Bronchial epithelial cell (primary cell): ENCODE measurements at regions not wholly inside any gene's neighbourhood (a gene's known extent, or its start where the extent isn't known, plus 50 kb on each side); places are given as distances from the start of the nearest gene placed in this dataset.

Experiments used
- DNase-seq: peaks from one replicate; pipeline ENCODE4 v3.0.0-alpha.2; 2010; ENCODE audit warnings: low read depth
- FAIRE-seq: peaks from 2 replicates; lab custom pipeline; 2011; peaks lifted over from hg19 to GRCh38; lab: Jason Lieb, UNC
- H3K27me3 ChIP-seq: 2 replicates; pipeline ENCODE4 v1.5.1; 2011; ENCODE audit warnings: low read length; ENCODE audit not compliant: control insufficient read depth, insufficient read depth
- H3K36me3 ChIP-seq: 2 replicates; pipeline ENCODE4 v1.5.1; 2011; ENCODE audit warnings: low read length; ENCODE audit not compliant: control insufficient read depth, insufficient read depth
- H3K4me3 ChIP-seq: 2 replicates; pipeline ENCODE4 v1.5.1; 2011; ENCODE audit warnings: mild to moderate bottlenecking, low read depth, low read length, control low read depth
- TF ChIP-seq, protein P1 (sequence below): IDR thresholded peaks from 2 replicates; pipeline ENCODE4 v1.5.1; 2011; ENCODE audit warnings: mild to moderate bottlenecking, moderate library complexity, low read length, control low read depth, inconsistent platforms; ENCODE audit not compliant: insufficient read depth, severe bottlenecking

DNA sequence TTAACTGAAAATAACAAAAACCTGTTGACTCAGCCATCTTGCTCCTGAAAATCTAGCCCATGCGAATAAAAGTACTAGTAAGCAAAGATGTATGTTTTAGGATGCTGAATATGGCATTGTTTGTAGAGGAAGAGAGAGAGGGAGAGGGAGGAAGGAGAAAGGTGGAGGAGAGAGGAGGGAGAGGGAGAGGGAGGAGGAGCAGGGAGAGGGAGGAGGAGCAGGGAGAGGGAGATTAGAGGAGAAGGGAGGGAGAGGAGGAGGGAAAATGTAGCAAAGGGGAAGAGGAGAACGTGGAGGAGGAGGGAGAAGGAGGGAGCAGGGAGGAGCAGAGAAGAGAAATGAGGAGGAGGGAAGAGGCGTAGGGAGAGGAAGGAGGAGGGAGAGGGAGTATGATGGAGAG lies 324.5 kb upstream of the EEF2KMT start:
- no peak for FAIRE-seq

DNA sequence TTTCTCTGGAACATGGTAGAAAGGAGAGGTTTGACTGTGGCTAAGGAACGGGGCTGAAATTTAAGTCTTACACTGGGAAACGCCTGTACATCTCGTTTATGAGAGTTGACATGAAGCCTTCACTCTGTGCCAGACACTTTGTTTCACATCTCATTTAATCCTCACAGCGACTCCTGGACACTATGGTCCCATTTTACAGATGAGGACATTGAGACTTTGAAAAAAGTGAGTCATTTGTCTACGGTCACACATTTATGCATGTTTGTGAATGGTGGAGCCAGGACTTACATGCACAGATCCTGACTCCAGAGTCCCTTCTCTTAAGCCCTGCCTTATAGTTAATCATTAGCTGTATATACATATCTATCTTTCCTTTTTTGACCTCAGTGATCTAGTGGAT lies 318.4 kb upstream of the EEF2KMT start:
- FAIRE-seq (peak; percentile 18), DNase-seq (no peak)
- TF ChIP-seq, protein P1, sequence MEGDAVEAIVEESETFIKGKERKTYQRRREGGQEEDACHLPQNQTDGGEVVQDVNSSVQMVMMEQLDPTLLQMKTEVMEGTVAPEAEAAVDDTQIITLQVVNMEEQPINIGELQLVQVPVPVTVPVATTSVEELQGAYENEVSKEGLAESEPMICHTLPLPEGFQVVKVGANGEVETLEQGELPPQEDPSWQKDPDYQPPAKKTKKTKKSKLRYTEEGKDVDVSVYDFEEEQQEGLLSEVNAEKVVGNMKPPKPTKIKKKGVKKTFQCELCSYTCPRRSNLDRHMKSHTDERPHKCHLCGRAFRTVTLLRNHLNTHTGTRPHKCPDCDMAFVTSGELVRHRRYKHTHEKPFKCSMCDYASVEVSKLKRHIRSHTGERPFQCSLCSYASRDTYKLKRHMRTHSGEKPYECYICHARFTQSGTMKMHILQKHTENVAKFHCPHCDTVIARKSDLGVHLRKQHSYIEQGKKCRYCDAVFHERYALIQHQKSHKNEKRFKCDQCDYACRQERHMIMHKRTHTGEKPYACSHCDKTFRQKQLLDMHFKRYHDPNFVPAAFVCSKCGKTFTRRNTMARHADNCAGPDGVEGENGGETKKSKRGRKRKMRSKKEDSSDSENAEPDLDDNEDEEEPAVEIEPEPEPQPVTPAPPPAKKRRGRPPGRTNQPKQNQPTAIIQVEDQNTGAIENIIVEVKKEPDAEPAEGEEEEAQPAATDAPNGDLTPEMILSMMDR = no peak
- Histone ChIP-seq H3K36me3 (no peaks in the 10 kb centered on the region), H3K27me3 (no peaks in the 10 kb centered on the region), H3K4me3 (no peak overlapping the region)

More for the DNA sequence above, 324.5 kb upstream of the EEF2KMT start:
- H3K4me3 ChIP-seq = no peak overlapping the region
- H3K27me3 ChIP-seq = no peaks in the 10 kb centered on the region
- TF ChIP-seq, protein P1 = no peak
- no peaks in the 10 kb centered on the region for H3K36me3 ChIP-seq
- DNase-seq = no peak

DNA sequence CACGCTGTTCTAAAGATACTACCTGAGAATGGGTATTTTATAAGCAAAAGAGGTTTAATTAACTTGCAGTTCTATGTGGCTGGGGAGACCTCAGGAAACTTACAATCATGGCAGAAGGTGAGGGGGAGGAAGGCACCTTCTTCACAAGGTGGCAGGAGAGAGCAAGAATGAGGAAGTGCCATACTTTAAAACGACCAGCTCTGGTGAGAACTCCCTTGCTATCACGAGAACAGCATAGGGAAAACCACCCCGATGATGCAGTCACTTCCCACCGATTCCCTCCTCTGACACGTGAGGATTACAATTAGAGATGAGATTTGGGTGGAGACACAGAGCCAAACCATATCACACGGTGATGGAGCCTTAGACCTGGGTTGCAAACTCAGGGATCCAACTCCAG lies 317.5 kb upstream of the EEF2KMT start:
- no peak for FAIRE-seq

DNA sequence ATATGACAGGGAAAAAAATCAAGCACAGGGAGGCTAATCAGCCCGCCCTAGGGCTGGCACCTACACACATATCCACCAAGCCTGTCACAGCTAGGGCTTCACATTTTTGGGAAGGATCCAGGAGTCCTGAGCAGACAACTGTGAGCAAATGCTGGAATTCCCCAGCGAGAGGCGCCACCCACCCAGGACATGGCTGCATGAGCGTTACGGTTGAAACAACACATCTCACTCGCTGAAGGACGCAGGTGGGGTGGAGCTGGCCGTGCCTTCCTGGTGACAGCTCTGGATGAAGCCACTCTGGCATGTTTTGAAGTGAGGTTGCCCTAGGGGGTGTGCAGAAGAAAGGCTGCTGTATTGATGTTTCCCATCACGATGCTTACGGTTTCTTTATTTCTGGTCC lies 315.1 kb upstream of the EEF2KMT start:
- FAIRE-seq = no peak

More for the DNA sequence above, 317.5 kb upstream of the EEF2KMT start:
- H3K4me3 ChIP-seq = no peak overlapping the region
- DNase-seq = no peak
- TF ChIP-seq, protein P1 = no peak
- H3K36me3 ChIP-seq = no peaks in the 10 kb centered on the region
- no peaks in the 10 kb centered on the region for H3K27me3 ChIP-seq

DNA sequence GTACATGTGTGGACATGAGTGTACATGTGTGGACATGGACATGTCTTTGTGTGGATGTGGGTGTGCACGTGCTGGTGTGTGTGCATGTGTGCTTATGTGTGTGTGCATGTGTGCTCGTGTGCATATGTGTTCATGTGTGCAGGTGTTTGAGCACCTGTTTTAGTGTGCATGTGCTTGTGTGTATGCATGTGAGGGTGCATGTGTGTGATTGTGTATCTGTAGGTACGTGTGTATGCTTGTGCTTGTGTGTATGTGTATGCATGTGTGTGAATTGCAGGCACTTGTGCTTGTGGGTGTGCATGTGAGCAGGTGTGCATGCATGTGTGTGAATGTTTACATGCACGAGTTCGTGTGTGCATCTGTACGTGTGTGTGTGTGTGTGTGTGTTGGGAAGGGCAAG lies 300.6 kb upstream of the EEF2KMT start:
- Histone ChIP-seq H3K36me3 (no peaks in the 10 kb centered on the region), H3K27me3 (no peaks in the 10 kb centered on the region), H3K4me3 (no peak overlapping the region)
- peak; percentile 96 for FAIRE-seq
- TF ChIP-seq, protein P1 = no peak
- DNase-seq = no peak

More for the DNA sequence above, 315.1 kb upstream of the EEF2KMT start:
- Histone ChIP-seq H3K27me3 (no peaks in the 10 kb centered on the region), H3K36me3 (no peaks in the 10 kb centered on the region), H3K4me3 (no peak overlapping the region)
- no peak for DNase-seq
- TF ChIP-seq, protein P1 = no peak

DNA sequence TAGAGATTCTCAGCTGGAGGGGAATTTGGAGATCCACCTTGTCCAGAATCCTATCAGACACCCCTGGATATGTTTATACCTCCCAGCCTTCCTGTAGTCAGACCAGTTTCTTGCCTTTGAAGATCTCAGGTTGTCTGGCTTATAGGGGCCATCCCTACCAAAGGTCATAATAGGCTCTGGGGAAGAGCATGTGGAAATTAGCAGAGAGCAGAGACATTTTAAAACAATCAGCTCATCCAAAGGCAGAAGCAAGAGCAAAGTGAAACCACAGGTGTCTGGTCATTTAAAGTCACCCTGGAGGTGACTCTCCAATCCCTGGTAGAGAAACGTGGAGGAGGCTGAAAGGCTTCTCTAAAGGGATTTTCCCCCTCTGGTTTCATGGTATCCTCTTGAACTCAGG lies 299.3 kb upstream of the EEF2KMT start:
- H3K27me3 ChIP-seq = no peaks in the 10 kb centered on the region
- no peak overlapping the region for H3K4me3 ChIP-seq
- no peak for DNase-seq
- H3K36me3 ChIP-seq = no peaks in the 10 kb centered on the region
- no peak for FAIRE-seq
- TF ChIP-seq, protein P1 = no peak
